ENCODE measurements at regions not wholly inside any gene's neighbourhood (a gene's known extent, or its start where the extent isn't known, plus 50 kb on each side); places are given as distances from the start of the nearest gene placed in this dataset.

- DNase-seq (ENCODE audit: low read depth), result no peak
Observed at GRCh38 chr17:71878998-71879397, 241.8 kb upstream of the SOX9 start.

DNA sequence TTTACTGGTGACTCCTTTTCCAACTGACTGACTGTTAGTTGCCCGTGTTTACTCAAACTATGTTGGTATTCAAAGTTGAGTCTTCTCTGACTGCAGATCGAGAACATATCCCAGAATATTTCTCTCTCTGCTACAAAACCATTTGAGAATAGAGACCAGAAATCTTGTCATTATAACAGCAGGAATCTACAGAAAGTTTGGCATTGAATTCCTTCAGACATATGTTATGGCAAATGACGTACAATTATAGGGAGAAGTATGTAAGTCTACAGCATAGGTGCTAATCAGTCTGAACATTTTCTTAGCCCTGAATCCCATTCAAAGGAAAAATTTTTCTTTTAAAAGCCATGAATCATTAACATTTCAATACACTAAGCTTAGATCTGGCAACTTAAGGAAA lies 239.8 kb upstream of the SOX9 start:
- no peak for DNase-seq (ENCODE audit: low read depth)

DNA sequence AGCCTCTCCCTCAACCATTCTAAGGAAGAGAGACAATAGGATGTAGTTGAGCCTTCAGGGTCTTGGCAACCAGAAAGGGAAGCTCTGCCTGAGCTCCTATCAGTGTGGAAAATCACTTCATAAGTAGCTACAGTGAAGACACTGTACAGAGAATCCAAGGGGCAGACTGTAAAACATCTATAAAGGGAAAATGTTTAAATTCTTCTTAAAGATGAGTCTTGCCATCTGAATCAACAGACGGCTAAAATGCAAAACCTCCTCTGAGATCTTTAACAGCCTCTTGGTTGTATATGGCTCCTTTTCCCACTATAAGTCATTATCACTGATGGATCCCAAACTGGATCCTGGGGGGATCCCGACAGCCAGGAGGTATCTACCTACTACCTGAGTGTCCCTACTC lies 239.2 kb upstream of the SOX9 start:
- no peak for DNase-seq (ENCODE audit: low read depth)

DNA sequence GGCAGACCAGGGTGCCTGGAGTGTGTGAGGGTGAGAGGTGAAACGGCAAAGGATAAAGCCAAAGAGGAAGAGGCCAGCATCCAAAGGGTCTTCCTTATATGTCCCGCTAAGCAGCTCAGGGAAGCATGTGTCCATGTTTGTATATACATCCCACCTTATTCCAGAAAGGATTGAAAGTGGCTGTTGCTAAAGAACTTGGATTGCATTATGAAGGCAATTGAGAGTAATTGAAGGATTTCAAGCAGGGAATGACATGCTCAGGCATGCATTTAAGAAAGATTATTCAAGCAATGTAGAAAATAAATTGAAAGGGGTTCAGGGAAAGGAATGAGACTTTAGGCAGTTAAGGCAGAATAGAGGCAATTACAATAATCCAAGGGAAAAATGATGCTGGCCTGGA lies 237.6 kb upstream of the SOX9 start:
- DNase-seq (ENCODE audit: low read depth), result no peak

GRCh38 chr17:71883845-71884244 lies 237.0 kb upstream of the SOX9 start:
- no peak for DNase-seq (ENCODE audit: low read depth)

DNA sequence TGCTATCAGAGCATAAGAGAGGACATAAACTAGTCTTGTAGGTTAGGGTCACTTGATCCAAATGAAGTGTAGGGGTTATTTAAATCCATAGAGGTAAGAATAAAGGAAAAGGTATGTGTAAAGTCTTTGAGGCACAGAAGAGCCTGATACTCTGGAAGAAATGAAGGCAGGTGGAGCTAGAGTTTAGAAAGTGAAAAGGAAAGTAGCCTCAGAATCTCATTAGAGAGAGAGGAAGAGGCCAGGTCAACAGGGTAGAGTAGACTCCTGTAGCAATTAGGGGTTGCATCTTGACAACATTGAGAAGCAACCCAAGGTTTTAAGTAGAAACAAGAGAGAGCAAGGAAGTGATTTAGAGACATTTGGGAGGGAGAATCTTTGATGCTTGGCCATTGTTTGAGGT lies 235.2 kb upstream of the SOX9 start:
- DNase-seq (ENCODE audit: low read depth), result no peak

- DNase-seq (ENCODE audit: low read depth), result peak; percentile 80
Observed at GRCh38 chr17:71899317-71899716, 221.5 kb upstream of the SOX9 start.

GRCh38 chr17:71900621-71901229 lies 220.1 kb upstream of the SOX9 start:
- DNase-seq (ENCODE audit: low read depth), result peak; percentile 92

- peak; percentile 38 for DNase-seq (ENCODE audit: low read depth)
Observed at GRCh38 chr17:71902894-71903506, 217.8 kb upstream of the SOX9 start.

DNA sequence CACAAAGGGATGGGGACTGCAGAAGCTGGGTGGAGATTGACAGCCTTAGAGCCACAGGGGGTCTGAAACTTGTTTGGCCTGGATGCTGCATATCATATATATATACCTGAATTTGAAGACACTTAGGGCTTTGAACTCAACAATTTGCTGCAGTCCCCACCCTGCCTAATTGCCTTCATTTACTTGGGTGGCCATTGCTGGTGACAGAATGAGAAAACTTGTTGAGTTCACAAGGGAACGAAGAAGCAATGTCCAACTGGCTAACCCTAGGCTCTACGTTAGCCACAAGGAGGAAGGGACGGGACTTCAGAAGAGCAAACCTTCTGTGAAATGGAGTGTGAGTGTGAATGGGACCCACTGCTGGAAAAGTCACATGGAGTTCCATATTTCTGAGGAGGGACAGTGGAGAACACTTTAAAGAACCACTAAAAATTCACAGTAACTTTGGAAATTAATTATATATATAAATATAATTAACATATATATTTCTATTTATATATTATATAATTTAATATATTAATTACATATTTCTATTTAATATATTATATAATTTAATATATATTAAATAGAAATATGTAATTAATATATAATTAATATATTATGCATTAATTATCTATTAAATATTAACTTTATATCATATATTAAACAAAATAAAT lies 215.3 kb upstream of the SOX9 start:
- no peak for DNase-seq (ENCODE audit: low read depth)

GRCh38 chr17:71909155-71909554 lies 211.7 kb upstream of the SOX9 start:
- no peak for DNase-seq (ENCODE audit: low read depth)

DNA sequence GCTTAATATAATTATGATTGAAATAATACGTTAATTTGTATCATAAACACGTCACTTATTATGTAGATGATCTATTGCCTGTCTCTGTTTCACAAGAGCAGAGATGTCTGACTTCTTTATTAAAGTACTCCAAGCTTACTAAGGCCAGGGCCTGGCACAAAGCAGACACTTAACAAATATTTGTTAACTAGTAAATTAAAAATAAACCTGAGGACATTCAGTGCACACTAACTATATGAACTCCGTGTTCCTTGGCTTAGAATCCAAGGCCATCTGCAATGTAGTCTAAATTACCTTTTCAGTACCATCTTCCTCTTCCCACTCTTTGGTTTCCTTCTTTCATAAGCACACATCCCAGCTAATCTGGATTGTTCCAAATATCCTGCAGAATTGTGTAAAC lies 210.8 kb upstream of the SOX9 start:
- no peak for DNase-seq (ENCODE audit: low read depth)

DNA sequence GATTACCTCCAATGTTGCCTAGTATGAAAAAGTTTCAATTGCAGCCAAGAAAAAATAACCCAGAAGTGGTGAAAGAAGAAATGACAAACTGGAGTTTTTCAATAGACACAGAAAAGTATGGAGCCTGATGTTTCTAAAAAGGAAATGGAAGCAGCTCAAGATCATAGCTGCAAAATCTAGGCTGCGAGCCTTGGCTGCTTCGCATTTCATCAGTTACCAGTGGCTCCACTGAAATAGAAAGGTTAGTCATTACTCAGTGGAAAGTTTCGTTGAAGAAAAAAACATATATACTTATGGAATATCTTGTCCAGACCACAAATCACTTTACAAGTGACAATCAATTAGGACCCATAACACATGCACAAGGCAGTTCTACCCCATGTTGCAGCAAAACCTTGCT lies 206.8 kb upstream of the SOX9 start:
- DNase-seq (ENCODE audit: low read depth), result no peak

DNA sequence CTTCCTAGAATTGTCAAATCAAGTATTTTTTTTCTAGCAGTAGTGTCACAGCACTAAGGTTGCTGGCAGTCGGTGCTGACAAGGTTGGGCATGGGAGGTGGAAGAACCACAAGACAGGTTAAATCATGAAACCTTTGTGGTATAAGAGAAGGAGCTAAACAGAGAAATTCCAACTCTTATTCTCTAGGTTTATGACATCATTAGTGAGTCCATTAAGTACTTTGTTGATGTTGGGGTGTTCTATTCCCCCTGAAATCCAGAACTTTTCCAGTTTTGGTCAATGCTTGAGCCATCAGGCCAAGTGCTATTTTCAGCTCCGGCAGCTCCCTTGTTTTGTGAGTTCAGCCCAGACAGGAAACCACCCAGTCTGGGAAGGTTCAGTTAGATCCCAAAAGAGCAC lies 206.0 kb upstream of the SOX9 start:
- no peak for DNase-seq (ENCODE audit: low read depth)

DNA sequence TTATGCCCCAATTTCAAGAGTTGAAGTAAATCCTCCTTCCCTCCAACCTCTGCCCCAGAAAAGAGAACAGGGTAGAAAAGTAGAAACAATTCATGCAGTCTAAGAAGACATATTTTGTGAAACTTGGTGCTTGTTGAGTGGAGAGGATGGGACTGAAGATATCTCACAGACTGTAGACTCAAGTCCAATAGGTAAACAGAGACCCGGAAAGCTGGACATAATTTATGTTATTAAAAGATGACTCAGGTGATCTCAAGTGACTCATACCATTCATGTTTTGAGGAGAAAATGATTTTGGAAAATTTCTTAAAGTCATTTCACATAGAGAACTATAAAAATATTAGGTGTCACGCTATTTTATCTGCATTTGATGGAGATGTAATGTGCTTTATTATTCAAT lies 203.1 kb upstream of the SOX9 start:
- no peak for DNase-seq (ENCODE audit: low read depth)

DNA sequence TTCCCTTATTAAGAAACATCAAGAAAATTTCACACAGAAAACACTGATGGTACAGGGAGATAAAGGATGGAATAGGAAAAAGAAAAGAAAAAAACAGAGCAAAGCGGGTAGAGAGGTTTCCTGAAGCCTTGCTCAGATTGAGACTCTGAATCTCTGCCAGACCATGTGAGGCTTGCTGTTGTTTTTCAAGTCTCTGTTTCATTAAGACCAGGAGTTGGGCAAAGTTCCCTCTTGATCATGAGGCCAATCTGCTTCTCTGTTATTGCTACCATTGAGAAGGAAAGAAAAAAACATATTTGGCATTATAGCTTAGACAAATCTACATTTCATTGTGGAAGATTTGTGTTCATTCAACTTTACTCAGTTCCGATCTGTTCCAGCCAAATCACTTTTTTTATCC lies 201.6 kb upstream of the SOX9 start:
- no peak for DNase-seq (ENCODE audit: low read depth)

- DNase-seq (ENCODE audit: low read depth), result no peak
Observed at GRCh38 chr17:71919896-71920295, 200.9 kb upstream of the SOX9 start.

GRCh38 chr17:71921796-71922195 lies 199.0 kb upstream of the SOX9 start:
- peak; percentile 18 for DNase-seq (ENCODE audit: low read depth)

DNA sequence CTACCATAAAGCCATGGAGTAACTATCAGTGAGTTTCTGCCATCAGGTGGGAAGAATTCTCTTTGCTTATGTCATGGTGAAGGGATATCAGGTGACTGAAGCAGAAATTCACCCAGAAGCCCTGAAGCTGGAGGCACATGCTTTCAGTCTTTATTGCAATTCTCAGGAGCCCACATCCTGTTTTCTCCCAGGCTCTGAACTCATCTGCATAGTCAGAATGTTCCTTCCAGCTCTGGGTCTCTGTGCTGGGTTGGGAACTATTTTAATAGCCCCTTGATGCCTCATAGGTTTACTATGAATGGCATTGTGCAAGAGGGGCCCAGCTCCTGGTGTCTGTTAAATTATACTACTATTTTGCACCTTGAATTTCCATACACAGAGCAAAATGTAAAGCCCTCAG lies 198.4 kb upstream of the SOX9 start:
- DNase-seq (ENCODE audit: low read depth), result peak; percentile 93

DNA sequence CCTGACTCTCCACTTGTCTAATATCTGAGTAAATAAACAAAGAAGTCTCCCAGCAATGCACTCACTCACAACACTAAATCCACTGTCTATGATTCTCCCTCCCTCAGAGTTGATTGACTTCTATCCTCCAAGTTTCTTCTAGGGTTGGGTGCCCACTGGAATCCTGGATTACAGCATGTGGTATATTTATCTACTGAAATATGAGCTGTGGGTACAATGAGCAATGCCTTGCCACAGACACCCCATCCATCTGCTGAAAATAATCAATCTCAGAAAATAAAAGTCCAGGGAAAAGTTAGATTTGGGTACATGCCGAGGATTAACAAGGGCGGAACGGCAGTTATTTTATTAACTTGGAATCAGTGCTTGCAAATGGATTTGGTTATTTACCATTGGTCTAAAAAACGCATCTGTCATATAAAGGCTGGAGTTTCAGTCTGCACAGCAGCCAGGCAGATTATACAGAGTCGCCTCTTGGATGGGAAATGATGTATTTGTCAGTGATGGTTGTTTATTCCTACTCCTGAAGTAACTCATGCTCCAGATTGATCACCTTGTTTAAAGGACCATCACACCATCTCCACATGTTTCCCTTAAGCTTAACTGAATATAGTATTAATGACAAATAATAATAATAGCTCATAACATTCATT lies 193.9 kb upstream of the SOX9 start:
- DNase-seq (ENCODE audit: low read depth), result peak; percentile 35

DNA sequence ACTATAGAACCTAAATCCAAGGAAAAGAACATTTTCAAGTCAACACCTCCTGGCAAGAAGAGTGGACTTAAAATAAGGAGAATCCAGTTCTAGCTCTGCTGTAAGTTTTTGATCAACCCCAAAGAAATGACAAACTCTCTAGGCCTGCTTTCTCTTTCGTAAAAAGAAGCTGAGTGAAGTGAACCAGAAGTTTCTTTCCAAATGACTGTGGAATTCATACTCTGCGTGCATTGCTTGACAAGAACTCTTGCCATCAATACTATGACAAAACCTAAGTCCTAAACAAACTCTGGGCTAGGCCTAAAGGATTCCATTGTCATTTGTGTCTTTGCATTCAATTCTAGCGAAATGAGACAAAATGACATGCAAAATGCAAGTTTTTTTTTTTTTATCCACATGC lies 187.5 kb upstream of the SOX9 start:
- DNase-seq (ENCODE audit: low read depth), result no peak

DNA sequence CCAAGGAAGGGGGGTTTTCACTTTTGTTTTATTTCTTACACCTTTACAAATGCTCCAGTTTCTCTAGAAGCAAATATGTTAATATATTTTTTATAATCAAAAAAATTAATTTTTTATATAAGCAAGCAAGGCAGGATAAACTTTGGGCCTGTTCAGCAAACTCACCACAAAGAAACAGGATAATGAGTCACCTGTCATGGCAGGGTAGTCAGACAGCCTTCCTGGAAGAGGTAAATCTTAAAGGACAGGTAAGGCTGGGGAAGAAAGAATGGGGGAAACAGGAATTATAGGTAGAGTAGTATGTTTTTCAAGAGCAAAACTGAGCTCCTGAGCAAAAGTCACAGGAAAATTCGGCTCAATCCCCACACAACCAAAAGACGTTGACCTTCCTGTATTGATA lies 186.3 kb upstream of the SOX9 start:
- no peak for DNase-seq (ENCODE audit: low read depth)

- DNase-seq (ENCODE audit: low read depth), result no peak
Observed at GRCh38 chr17:71935341-71935740, 185.5 kb upstream of the SOX9 start.

Data from HT1080 (cell line).